HG03039 (cell line): ENCODE measurements at regions not wholly inside any gene's neighbourhood (a gene's known extent, or its start where the extent isn't known, plus 50 kb on each side); places are given as distances from the start of the nearest gene placed in this dataset.
"Not testable (repeated sequence)": the region's sequence is repeated elsewhere in the genome, so short reads cannot be mapped to it uniquely, and the experiment has no call there.

ENCODE experiments used
- ATAC-seq: cut with Tn5 transposase; IDR thresholded peaks from one replicate; pipeline ENCODE4 v1.9.1; 2021; ENCODE audit warnings: mild to moderate bottlenecking, moderate library complexity; ENCODE audit not compliant: unreplicated experiment

GRCh38 chr18:1627494-1627893, 722.8 kb downstream of the ADCYAP1 start:
- no peak for ATAC-seq

GRCh38 chr18:1648712-1649111, 744.0 kb downstream of the ADCYAP1 start:
- ATAC-seq, result no peak

GRCh38 chr18:1652018-1652417, 747.3 kb downstream of the ADCYAP1 start:
- no peak for ATAC-seq

- ATAC-seq, result no peak
Observed at GRCh38 chr18:1653873-1654272, 749.2 kb downstream of the ADCYAP1 start.

- no peak for ATAC-seq
Observed at GRCh38 chr18:1657876-1658275, 753.2 kb downstream of the ADCYAP1 start.

- ATAC-seq, result no peak
Observed at GRCh38 chr18:1658908-1659566, 754.4 kb downstream of the ADCYAP1 start.

GRCh38 chr18:1663879-1664705, 759.4 kb downstream of the ADCYAP1 start:
- peak; percentile 81 for ATAC-seq

- no peak for ATAC-seq
Observed at GRCh38 chr18:1665079-1665478, 760.4 kb downstream of the ADCYAP1 start.

- no peak for ATAC-seq
Observed at GRCh38 chr18:1668279-1668678, 763.6 kb downstream of the ADCYAP1 start.

- ATAC-seq, result not testable (repeated sequence)
Observed at GRCh38 chr18:1671710-1672109, 767.0 kb downstream of the ADCYAP1 start.

- ATAC-seq, result no peak
Observed at GRCh38 chr18:1676387-1676786, 771.7 kb downstream of the ADCYAP1 start.

GRCh38 chr18:1680108-1680507, 775.4 kb downstream of the ADCYAP1 start:
- ATAC-seq, result no peak

GRCh38 chr18:1691863-1692262, 787.2 kb downstream of the ADCYAP1 start:
- no peak for ATAC-seq

GRCh38 chr18:1708006-1708405, 803.3 kb downstream of the ADCYAP1 start:
- no peak for ATAC-seq

GRCh38 chr18:1710114-1710513, 805.4 kb downstream of the ADCYAP1 start:
- no peak for ATAC-seq

- no peak for ATAC-seq
Observed at GRCh38 chr18:1732143-1732542, 827.5 kb downstream of the ADCYAP1 start.

- ATAC-seq, result no peak
Observed at GRCh38 chr18:1746131-1746530, 825.2 kb downstream of the METTL4 start.

GRCh38 chr18:1751249-1751648, 820.1 kb downstream of the METTL4 start:
- no peak for ATAC-seq

- ATAC-seq, result no peak
Observed at GRCh38 chr18:1760901-1761300, 810.4 kb downstream of the METTL4 start.

- ATAC-seq, result no peak
Observed at GRCh38 chr18:1774261-1774660, 797.0 kb downstream of the METTL4 start.

GRCh38 chr18:1777843-1778242, 793.5 kb downstream of the METTL4 start:
- no peak for ATAC-seq

GRCh38 chr18:1778496-1779178, 792.7 kb downstream of the METTL4 start:
- ATAC-seq, result no peak
